Gastrocnemius medialis (tissue), 4 donors: ENCODE measurements at regions not wholly inside any gene's neighbourhood (a gene's known extent, or its start where the extent isn't known, plus 50 kb on each side); places are given as distances from the start of the nearest gene placed in this dataset.

ENCODE experiments used
- ATAC-seq, 2 donors: fragments of 150-250 bp; one replicate each; pipeline ENCODE4 v1.9.1; 2016
- DNase-seq, 2 donors: peaks; one replicate each; pipeline ENCODE4 v3.0.0-alpha.2; 2019
- H3K27ac ChIP-seq, 4 donors: fragments of 200-600 bp; sonication (generic); 1 replicate in 1 of 4; 2 replicates in 3 of 4; pipeline ENCODE4 v1.5.1; 2016 to 2018; ENCODE audit warnings: mild to moderate bottlenecking in 2 of 4, moderate library complexity in 1 of 4
- H3K27me3 ChIP-seq, 3 donors: fragments of 200-600 bp; sonication (generic) in 2 of 3; 1 replicate in 1 of 3; 2 replicates in 2 of 3; pipeline versions ENCODE4 v1.5.1 to v1.6.0; 2016 to 2019; ENCODE audit warnings: mild to moderate bottlenecking in 1 of 3, moderate library complexity in 1 of 3
- H3K36me3 ChIP-seq, 2 donors: fragments of 200-600 bp; sonication (generic) in 1 of 2; one replicate each; pipeline ENCODE4 v1.5.1; 2017 to 2018
- H3K4me1 ChIP-seq, 2 donors: fragments of 200-600 bp; sonication (generic) in 1 of 2; one replicate each; pipeline ENCODE4 v1.5.1; 2016 to 2017; ENCODE audit warnings: mild to moderate bottlenecking in 2 of 2
- H3K4me3 ChIP-seq, 4 donors: fragments of 200-600 bp; sonication (generic) in 3 of 4; 1 replicate in 1 of 4; 2 replicates in 3 of 4; pipeline ENCODE4 v1.5.1; 2016 to 2019; ENCODE audit warnings: mild to moderate bottlenecking in 2 of 4
- H3K9me3 ChIP-seq, 3 donors: fragments of 200-600 bp; sonication (generic) in 2 of 3; 1 replicate in 1 of 3; 2 replicates in 2 of 3; pipeline ENCODE4 v1.5.1; 2016 to 2019
- CTCF ChIP-seq, 5 experiments: fragments of 450-650 bp in 3 of 5; fragments of 200-600 bp in 2 of 5; sonication (generic) in 2 of 5; IDR thresholded peaks in 4 of 5; conservative IDR thresholded peaks in 1 of 5; 1 replicate in 4 of 5; 2 replicates in 1 of 5; pipeline ENCODE4 v1.5.1; 2016 to 2019; ENCODE audit warnings: antibody characterized with exemption in 5 of 5, mild to moderate bottlenecking in 3 of 5, moderate library complexity in 3 of 5
- POLR2A ChIP-seq, 2 donors: fragments of 450-650 bp; IDR thresholded peaks; one replicate each; pipeline ENCODE4 v1.6.1; 2017; ENCODE audit warnings: antibody characterized with exemption in 2 of 2, mild to moderate bottlenecking in 2 of 2, moderate library complexity in 2 of 2
- in situ Hi-C, 4 donors: fragments of 200-750 bp; cut with MboI; loops; one replicate each; pipeline versions ENCODE4 v1.15.0 to v1.8.0; 2017; ENCODE audit warnings: low sequenced_read_pairs in 4 of 4
- intact Hi-C: fragments of 100-400 bp; cut with DNase I; formaldehyde crosslinking; loops from one replicate; pipeline ENCODE4 v1.15.1; 2023; ENCODE audit warnings: low total_unique reads

DNA sequence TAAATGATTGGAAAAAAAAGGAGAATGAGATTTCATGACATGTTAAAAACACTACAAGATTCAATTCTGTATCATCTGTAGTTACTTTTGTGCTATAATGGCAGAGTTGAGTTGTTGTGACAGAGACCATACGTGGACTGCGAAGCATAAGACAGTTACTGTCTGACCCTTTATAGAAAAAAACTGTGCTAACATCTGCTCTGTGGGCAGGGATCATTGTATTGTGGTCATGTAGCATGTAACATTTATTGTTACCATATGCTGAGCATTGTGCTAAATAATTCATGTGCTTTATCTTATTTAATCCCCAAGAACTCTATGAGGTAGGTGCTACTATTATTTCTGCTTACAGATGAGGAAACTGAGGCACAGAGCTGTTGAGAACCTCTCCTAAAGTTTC is 147.3 kb upstream of the HMHB1 start:
- DNase-seq (no peak), ATAC-seq (no peak)
- intact Hi-C loops, result no loop called here
- TF ChIP-seq CTCF (IDR thresholded peaks at IDR 0.05 in 4 of 5, conservative IDR thresholded peaks at IDR 0.05 in 1 of 5) (no peak), POLR2A (IDR thresholded peaks at IDR 0.05) (no peak)
- H3K27ac ChIP-seq, result no peak overlapping the region
- no peaks in the 10 kb centered on the region for H3K36me3 ChIP-seq
- H3K9me3 ChIP-seq, result no peaks in the 10 kb centered on the region
- in situ Hi-C loops, result no loop called here
- H3K27me3 ChIP-seq, result no peaks in the 10 kb centered on the region
- H3K4me1 ChIP-seq, result no peaks in the 10 kb centered on the region
- no peak overlapping the region for H3K4me3 ChIP-seq

GRCh38 chr5:143663872-143664271 is 148.1 kb upstream of the HMHB1 start:
- no peak for DNase-seq
- Histone ChIP-seq H3K4me3 (no peak overlapping the region), H3K9me3 (no peaks in the 10 kb centered on the region), H3K4me1 (no peaks in the 10 kb centered on the region), H3K27me3 (no peaks in the 10 kb centered on the region), H3K36me3 (no peaks in the 10 kb centered on the region), H3K27ac (no peak overlapping the region)
- intact Hi-C loops, result no loop called here
- no peak for ATAC-seq
- TF ChIP-seq CTCF (IDR thresholded peaks at IDR 0.05 in 4 of 5, conservative IDR thresholded peaks at IDR 0.05 in 1 of 5), result no peak
- no peak for TF ChIP-seq POLR2A (IDR thresholded peaks at IDR 0.05)
- in situ Hi-C loops, result no loop called here

GRCh38 chr5:143662020-143662419 is 149.9 kb upstream of the HMHB1 start:
- in situ Hi-C loops (no loop called here), intact Hi-C loops (no loop called here)
- no peak for ATAC-seq

GRCh38 chr5:143660625-143661024 is 151.3 kb upstream of the HMHB1 start:
- in situ Hi-C loops (no loop called here), intact Hi-C loops (no loop called here)
- no peaks in the 10 kb centered on the region for H3K9me3 ChIP-seq
- DNase-seq (no peak), ATAC-seq (no peak)
- no peak overlapping the region for H3K27ac ChIP-seq
- no peaks in the 10 kb centered on the region for H3K4me1 ChIP-seq
- TF ChIP-seq CTCF (IDR thresholded peaks at IDR 0.05 in 4 of 5, conservative IDR thresholded peaks at IDR 0.05 in 1 of 5), result no peak
- TF ChIP-seq POLR2A (IDR thresholded peaks at IDR 0.05), result no peak
- no peaks in the 10 kb centered on the region for H3K36me3 ChIP-seq
- no peaks in the 10 kb centered on the region for H3K27me3 ChIP-seq
- H3K4me3 ChIP-seq, result no peak overlapping the region

More at GRCh38 chr5:143662020-143662419, 149.9 kb upstream of the HMHB1 start:
- Histone ChIP-seq H3K36me3 (no peaks in the 10 kb centered on the region), H3K4me1 (no peaks in the 10 kb centered on the region), H3K27ac (no peak overlapping the region), H3K4me3 (no peak overlapping the region), H3K27me3 (no peaks in the 10 kb centered on the region), H3K9me3 (no peaks in the 10 kb centered on the region)
- DNase-seq, result no peak
- TF ChIP-seq CTCF (IDR thresholded peaks at IDR 0.05 in 4 of 5, conservative IDR thresholded peaks at IDR 0.05 in 1 of 5), result no peak
- no peak for TF ChIP-seq POLR2A (IDR thresholded peaks at IDR 0.05)

- in situ Hi-C loops, result no loop called here
- DNase-seq, result no peak
- H3K27me3 ChIP-seq, result no peaks in the 10 kb centered on the region
- no peaks in the 10 kb centered on the region for H3K9me3 ChIP-seq
- no peak for TF ChIP-seq POLR2A (IDR thresholded peaks at IDR 0.05)
- H3K27ac ChIP-seq, result no peak overlapping the region
- H3K4me3 ChIP-seq, result no peak overlapping the region
- H3K36me3 ChIP-seq, result no peaks in the 10 kb centered on the region
- intact Hi-C loops, result no loop called here
- H3K4me1 ChIP-seq, result no peaks in the 10 kb centered on the region
- no peak for ATAC-seq
Measured at GRCh38 chr5:143659599-143660238, 152.2 kb upstream of the HMHB1 start.
